Caki2 (cell line): ENCODE measurements at regions not wholly inside any gene's neighbourhood (a gene's known extent, or its start where the extent isn't known, plus 50 kb on each side); places are given as distances from the start of the nearest gene placed in this dataset.

Experiments used
- DNase-seq: peaks from one replicate; pipeline ENCODE4 v3.0.0-alpha.2; 2015; ENCODE audit warnings: low read depth
- in situ Hi-C: cut with HindIII; loops from 2 replicates; pipeline ENCODE4 v1.10.0; 2016; ENCODE audit warnings: low sequenced_read_pairs, low pct_unique_long_range_greater_than_20kb, mixed read lengths

DNA sequence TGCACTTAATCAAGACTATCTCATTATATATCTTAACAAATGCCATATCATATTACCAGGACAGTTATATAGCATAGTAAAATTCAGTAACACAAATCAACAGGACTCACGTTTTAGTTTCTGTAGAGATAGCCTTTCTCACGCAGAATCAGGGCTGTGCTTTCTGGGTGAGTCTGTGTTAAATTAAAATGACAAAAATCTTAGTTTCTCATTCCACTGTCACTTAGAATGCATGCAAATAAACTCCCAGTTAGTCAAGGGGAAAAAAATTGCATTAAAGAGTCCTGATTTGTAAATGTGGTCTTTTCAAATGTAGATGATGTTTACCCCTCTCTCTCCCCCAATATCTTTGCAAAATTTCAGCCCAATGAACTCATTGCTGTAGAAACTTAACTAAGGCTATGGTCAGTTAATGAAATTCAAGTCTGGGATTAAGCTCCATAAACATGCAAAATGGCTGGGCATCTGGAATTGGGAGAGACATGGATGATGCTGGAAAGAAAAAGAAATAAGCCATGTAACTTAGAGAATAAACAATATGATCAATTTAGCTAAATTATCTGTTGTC lies 77.8 kb upstream of the MGAT4C start:
- DNase-seq: no peak
- in situ Hi-C loops: no loop called here

DNA sequence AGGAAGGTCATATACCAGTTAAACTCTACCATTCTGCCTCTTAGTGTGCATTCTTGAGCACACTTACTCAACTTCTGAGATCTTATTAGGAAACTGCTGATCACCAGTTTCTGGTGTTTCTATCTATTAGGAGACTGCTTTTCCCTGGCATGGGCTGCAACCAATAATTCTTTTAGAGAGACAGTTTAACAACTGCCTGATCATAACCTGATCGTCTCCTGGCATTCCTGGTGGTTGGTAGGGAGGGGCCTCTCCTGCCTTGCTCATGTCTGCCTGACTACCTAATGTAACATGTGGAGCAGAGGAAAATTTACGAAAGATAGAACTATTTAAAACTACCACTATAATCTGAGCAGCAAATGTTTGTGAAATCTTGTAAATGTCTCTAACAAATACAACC lies 75.3 kb upstream of the MGAT4C start:
- no peak for DNase-seq
- in situ Hi-C loops: no loop called here

DNA sequence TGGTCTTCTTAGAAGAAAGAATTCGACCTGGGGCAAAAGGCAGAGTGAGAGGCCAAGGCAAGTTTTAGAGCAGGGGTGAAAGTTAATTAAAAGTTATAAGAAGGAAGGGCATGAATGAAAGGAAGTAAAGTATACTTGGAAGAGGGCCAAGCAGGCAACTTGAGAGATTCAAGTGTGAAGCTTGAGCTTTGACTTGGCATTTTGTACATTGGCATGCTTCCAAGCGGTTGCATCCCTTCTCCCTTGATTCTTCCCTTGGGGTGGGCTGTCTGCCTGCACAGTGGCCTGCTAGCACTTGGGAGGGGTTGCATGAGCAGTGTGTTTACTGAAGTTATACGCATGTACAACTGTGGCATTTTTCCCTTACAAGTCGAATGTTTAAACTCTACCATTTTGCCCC lies 74.8 kb upstream of the MGAT4C start:
- in situ Hi-C loops: no loop called here
- peak; percentile 16 for DNase-seq

DNA sequence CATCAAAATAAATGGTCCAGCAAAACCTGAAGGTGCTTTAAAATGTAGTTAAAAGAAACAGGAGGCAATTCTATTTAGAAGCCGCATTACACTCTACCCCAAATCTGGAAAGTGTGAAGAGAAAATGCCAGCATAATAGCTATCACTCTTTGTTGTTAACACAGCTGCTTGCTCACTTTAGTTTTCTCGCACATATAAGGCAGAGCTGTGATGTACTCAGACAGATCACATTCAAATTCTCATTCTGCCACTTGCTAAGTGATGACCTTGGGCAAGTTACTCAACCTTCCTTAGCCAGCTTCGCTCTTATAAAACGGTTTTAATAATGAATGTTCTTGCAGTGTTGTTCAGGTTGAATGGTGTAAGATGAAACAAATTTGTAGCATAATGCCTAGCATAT lies 56.0 kb upstream of the MGAT4C start:
- DNase-seq: no peak
- in situ Hi-C loops: no loop called here
